COLO829 (cell line): ENCODE measurements at regions not wholly inside any gene's neighbourhood (a gene's known extent, or its start where the extent isn't known, plus 50 kb on each side); places are given as distances from the start of the nearest gene placed in this dataset.

Experiments
- DNase-seq: peaks from one replicate; pipeline ENCODE4 v3.0.0; 2012; ENCODE audit warnings: low spot score

DNA sequence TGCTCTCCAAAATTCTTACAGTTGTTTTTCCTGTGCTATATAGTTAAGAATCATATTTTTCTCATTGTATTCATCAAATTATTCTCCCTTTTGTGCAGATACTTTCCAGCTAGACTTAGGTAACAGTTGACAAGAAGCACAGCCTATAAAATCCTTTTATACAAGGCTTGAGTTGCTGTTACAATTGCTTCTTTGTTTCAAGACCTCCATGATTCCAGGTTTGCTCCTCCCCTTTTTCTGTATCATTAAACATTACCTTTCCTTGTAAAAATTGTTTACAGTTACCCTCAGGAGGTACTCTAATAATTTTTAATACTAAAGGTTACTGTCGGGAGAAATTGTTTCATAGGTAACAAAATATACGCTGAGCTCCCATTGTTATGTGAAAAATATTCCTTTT, 192.3 kb upstream of the GRID2 start:
- no peak for DNase-seq

DNA sequence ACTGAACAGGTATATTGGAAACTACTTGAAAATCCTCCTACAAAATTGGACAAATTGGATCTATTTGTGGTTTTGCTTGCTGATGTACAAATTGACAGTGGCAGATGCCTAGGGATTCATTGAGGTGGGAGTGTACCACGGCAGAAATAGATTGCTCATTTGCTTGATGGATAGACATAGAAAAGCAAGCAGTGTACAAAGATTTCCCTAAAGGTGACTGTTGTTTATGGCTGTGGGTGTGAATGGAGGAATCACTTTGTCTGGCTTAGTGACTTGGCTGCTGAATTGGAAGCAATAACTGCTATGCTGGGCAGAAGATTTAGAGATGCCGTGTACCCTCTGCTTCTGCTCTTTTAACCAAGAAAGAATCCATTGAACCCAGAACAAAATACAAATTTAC, 191.0 kb upstream of the GRID2 start:
- no peak for DNase-seq

DNA sequence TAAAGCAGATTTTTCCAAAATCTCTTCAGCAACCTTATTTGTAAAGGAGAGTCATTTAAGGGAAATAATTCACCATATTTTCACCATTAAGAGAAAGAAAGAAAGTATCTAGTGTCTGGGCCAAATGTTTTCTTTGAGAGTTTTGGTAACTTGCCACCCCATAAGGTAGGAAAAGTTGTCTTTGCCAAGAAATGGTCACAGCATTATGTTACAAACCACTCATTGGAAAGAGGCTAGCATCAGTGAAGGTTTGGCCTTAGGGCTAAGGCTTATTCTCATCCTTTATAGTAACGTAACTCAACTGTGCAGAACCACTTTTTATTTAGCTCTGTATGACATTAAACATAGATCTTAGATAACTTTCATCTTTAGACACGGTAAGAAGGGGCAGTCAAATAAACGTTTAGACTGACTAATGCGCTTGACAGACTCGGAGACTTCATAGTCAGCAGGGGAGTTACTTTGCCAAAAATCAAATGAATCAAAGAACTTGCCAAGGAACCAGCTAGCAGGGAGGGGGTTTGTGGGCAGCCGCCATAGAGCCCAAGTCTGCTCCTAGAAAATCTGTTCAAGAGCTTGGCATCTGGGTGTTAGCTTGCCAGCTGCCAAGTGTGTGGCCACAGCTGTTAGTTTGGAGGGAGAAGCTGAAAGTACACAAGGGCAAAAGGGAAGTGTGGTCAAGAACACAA, 182.8 kb upstream of the GRID2 start:
- no peak for DNase-seq

DNA sequence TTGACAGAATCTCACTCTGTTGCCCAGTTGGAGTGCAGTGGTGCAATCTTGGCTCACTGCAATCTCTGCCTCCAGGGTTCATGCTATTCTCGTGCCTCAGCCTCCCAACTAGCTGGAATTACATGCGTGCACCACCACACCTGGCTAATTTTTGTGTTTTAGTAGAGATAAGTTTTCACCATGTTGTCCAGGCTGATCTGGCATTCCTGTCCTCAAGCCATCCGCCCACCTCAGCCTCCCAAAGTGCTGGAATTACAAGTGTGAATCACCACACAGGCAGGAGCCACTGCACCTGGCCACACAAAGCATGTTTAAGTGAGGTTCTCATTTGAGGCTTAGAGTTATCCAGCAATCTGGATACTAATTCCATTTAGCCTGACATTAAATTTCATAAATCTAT, 180.9 kb upstream of the GRID2 start:
- DNase-seq: no peak

DNA sequence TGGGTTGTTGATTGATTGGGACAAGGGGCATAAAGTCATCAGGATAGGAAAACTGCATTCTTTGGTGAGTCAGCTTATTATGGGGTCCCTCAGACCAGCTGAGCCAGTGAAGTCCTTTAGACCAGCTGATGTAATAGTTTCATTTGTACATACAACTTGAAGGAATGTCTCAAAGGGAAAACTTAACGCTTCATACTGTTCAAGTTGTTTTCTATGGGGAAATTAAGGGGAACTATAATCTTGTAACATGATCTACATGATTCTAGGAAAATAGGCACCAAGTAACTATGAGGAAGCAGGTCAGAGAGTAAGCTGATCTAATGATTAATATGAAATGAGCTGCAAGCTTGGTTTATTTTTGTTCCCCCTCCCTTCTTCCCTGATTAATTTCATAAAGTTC, 175.1 kb upstream of the GRID2 start:
- DNase-seq: no peak

DNA sequence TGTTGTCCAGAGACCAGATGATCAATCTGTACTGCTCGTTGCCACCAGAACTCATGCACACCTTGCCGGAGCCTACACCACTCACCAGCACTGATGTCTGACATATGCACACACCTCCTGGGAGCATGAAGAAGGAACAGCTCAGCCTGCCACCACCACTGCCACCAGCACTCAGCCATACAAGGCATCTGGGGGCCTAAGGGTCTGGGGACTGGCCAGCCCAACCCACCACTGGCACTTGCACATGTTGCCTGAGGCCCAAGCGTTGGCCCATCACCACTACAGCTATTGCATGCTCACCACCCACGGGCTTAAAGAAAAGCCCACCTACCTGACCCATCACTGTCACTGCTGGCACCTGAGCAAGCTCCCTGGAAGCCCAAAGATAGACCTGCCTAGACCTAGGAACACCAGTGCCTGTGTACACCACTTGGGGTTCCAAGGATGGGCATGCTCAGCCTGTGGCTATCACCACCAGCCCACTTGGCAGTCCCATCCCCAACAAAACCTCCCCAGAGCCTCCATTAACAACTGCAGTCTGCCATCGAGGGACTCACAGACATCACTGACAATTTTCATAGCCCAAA, 174.3 kb upstream of the GRID2 start:
- no peak for DNase-seq

DNA sequence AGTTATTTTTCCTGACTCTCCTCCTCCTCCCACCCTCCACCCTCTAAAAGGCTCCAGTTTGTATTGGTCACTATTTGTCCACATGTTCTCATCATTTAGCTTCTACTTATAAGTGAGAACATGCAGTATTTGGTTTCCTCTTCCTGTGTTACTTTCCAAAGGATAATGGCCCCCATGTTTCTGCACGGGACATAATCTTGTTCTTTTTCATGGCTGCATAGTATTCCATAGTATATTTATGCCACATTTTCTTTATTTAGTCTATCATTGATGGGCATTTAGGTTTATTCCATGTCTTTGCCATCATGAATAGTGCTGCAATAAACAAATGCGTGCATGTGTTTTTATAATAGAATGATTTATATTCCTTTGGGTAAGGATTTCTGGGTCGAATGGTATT, 167.3 kb upstream of the GRID2 start:
- no peak for DNase-seq

DNA sequence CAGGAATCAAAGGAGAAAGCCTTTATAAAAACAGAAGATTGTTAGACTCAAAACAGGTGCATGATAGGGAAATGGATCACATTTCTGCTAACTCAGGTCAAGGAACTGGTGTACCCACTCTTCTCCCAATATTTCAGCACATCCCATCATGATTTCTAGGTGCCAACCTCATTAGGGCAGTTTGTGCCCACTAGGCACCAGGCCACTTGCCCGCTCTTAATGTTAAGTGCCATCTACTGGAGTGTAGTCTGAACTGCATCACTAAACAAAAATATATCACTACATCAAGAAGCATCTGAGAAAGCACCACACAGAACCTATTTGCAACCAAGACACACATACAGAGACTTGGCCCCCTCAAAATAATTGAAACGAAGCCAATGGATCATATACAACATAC, 140.4 kb upstream of the GRID2 start:
- no peak for DNase-seq

DNA sequence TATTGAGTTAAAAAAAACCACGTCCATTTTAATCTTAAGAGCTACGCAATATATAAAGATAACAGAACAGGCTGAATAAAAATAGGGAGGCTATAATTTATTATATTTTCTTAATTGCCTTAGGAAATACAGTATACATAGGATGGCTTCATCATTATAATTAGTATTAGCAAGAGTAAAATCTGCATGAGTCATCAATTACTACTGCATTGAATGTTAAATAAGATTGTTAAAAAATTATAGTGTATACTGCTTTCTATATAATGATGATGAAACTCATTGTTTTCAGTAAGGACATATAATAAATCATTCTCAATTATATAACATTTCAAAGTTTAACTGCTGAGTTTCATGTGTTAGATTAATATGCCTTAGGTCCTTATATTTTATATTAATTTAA, 133.4 kb upstream of the GRID2 start:
- no peak for DNase-seq

DNA sequence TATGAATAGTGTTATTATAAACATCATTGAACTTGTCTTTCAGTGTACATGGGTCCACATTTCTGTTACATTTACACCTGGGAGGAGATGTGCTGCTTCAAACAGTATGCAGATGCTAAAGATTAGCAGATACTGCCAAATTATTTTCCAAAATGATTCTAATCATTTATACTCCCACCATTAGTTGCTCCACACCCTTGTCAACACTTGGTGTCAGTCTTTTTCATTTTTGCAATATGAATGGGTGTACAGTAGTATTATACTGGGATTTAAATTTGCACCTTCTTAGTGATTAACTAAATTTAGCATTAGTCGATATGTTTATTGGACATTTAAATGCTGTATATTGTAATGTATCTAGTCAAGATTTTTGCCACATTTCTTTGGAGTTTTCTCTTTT, 131.6 kb upstream of the GRID2 start:
- no peak for DNase-seq

DNA sequence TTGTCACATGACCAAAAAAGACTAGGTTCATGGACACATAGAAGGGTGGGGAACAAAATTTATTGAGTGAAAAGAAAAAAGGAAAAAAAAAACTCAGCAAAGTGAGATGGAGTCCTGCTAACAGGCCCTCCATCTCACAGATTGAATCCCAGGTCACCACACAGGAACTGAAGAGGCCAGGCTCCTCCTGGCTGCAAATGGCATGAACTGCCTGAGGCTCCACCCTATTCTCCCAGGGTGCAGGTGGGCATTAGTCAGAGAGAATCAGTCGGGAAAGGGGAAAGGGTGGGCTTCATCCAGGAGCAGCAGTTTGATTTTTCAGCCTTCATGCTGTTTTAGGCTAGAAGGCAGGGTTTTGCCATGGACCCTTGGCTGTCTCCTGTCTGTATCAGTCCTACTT, 128.5 kb upstream of the GRID2 start:
- DNase-seq: no peak

DNA sequence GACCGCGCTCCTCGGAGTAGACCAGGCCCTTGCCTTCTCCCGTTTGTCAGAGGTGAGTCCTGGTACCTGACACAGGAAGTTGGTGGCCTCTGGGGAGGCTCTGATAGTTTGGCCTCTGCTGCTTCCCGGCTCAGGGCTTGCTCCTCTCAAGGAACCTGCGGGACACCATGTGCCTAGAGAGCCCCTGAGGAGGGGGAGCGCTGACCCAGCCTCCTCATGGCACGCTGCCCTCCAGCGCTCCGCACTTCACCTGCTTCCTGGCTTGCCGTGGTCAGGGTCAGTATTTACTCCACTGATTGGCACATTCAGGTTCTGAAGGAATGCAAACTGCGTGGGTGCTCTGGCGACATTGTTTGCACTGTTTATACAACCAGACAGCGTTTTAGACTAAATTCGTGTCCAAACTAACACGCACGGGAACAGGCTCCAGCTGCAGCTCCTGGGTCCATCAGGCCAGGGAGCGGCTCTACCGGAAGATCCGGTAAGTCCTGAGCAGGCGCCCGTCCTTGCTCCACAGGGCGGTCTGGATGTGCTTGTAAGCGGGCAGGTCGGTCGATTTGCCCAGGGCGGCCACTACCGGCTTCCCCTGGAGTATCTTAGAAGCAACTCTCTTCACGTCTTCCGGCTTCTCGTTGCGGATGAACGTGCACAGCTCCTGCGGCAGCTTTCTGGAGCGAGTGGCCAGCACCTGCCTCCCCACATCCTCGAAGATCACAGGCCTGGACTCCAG, 121.6 kb upstream of the GRID2 start:
- DNase-seq: no peak

DNA sequence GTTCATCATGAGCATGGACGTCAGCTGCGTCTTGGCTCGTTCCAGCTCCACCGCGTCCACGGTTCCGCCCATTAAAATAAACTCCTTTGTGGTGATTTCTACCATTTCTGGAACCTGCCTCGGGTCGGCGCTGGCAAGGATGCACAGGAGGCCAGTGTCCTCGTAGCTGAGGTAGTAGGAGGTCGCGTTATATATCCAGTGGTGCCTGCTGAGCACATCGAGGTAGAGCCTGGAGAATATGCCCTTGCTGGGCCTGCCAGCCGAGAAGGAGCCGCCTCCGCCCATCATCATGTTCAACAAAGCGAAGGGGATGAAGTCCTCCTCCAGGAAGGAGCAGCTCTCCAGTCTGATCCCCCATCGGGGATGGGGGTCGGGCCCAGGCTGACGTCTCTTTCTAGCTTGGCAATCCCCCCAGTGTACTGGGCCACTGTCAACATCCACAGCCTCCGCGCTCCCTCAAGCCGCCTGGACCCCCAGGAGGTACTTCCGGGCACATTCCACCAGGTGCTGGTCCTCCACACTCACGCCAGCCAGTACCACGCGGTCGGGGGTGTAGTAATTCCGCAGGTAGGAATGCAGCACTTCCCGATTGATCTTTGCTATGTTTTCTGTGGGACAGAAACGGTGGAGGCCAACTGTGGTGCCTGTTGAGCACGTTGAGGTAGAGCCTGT, 120.9 kb upstream of the GRID2 start:
- DNase-seq: no peak

DNA sequence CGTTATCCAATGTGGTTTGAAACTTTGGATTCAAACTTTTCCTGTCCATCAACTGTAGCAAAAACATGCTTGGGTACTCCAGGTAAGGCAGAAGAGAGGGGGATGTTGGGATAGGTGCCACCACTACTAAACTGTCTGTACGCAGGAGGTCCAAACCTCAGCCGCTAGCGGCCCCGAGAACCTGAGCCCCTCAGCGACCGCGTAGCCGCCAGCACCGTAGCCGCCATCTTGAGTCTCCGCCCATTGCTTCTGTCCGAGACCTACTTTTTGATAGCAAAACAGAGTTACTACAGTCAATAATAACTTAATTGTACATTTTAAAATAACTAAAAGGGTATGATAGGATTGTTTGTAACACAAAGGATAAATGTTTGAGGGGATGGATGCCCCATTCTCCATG, 119.9 kb upstream of the GRID2 start:
- no peak for DNase-seq

DNA sequence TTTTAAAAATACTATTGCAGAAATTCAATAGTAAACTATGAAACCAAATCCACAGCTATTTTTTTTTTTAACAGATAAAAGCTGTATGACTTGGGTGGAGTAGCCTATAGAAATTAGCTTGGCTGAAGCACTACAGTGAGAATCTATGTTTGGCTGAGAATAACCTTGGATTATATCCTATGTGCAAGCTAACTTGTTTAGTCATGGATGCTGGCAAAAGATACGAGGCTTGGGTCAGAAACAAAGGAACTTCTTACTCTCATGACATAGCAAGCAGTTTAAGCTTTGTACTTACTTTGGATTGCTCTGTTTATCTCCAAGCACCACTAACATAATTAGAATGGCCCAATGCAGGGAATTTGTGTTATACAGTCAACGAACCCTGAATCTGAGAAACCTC, 119.2 kb upstream of the GRID2 start:
- no peak for DNase-seq

DNA sequence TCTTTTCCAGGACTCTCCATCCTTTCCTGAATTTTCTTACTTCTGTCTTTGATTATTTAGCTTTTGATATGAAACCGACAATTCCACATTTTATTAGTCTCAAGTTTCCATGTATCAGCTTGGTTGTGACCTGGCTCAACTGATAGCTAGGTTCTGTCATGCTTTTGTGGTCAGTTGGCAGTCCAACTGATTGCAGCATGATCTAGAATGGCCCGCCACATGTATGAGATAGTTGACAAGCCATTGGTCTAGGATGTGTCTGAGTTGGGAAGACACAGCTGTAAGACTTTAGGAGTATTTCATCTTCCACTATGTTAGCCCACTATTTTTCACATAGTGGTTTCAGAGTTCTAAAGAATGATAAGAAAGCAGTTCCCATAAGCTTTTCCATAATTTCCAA, 117.5 kb upstream of the GRID2 start:
- no peak for DNase-seq

DNA sequence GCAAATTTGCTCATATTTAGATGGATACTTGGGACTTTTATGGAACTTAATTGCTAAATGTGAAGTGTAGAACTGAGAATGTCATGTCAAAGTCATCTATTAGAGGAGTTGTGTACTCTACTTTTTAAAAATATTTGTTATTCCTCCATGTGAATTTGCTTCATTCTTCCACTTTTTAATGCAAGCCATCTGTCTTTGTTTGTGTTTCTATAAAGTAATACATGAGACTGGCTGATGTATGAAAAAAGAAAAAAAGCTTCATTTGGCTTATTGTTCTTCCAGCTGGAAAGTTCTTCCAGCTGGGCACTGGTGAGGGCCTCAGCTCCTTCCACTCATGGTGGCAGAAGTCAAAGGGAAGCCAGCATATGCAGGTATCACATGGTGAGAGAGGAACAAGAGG, 114.6 kb upstream of the GRID2 start:
- DNase-seq: no peak

DNA sequence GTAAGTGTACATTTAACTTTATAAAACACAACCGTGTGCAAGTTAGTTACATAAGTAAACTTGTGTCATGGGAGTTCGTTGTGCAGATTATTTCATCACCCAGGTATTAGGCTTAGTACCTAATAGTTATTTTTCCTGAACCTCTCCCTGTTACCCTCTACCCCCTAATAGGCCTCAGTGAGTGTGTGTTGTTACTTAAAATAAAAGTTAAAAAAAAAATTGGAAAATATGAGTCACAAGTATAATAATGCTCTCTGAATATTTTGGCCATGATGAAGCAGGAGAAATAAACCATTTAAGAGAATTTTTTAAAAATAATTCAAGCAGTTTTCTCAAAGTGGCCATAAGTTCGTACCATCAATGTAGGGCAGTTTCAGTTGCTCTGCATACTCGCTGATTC, 105.1 kb upstream of the GRID2 start:
- DNase-seq: no peak

DNA sequence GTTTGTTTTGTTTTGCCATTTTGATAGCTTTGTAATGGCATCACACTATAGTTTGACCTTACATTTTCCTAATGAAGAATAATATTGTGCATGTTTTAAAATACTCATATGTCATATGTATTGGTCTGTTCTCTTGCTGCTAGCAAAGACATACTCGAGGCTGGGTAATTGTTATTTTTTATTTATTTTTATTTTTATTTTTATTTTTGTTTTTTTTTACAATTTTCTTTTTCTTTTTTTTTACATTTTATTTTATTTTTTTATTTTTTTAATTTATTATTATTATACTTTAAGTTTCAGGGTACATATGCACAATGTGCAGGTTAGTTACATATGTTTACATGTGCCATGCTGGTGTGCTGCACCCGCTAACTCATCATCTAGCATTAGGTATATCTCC, 104.6 kb upstream of the GRID2 start:
- no peak for DNase-seq

DNA sequence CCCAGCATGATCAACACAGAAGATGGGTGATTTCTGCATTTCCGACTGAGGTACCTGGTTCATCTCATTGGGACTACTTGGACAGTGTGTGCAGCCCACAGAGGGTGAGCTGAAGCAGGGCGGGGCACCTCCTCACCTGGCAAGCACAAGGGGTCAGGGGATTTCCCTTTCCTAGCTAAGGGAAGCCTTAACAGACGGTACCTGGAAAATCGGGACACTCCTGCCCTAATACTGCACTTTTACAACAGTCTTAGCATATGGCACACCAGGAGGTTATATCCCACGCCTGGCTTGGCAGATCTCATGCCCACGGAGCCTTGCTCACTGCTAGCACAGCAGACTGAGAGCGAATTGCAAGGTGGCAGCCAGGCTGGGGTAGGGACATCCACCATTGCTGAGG, 92.9 kb upstream of the GRID2 start:
- DNase-seq: no peak

DNA sequence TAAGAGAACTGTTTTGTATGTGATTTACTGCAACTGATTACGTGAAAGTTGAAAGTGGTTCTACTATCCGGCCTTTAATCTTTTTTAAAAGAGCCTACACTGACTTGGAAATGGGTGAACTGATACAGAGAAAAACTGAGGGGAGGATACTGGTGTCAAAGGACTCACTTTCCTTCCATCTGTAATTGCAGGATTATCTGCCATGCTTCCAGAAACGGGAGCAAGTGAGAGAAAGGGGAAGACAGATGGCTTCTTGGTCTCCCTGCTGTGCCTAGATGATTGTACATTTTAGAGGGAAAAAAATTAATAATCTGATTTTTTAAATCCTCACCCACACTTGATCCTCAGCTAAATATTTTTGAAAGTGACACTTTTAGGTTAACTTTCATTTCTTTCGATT, 88.3 kb upstream of the GRID2 start:
- DNase-seq: no peak

DNA sequence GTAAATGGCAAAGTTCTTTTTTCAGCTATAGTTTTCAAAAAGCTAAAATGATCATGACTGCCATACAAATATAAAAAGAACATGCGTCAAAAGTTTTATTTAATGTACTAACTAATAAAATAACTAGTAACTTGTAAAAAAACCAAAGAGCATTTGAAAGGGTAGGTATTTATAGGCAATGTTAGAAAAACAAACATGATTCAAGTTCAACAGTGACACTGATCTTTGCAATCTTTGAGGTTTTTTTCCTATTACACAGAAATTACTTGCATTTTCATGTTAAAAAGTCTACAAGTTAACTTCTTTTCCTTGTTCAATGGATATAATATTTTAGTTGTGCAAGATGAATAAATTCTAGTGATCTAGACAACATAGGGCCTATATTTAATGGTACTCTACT, 72.3 kb upstream of the GRID2 start:
- DNase-seq: no peak

DNA sequence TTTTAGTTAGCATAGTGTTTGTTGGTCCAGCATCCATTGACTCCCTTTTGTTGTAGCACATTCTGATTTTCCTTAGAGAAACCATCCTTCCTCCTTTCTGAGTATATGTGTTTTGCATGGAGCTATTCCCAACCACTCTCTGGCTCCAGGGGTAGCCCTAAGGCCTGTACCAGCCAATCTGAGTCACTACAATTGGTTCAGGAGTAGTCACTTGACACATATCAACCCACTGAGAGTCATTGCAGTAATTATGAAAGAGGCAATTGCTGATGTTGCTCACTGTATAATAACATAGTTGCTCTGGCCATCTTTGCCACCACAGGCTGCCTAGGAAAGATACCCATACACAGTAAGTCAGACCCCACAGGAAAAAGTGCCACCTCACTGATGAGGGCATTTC, 71.2 kb upstream of the GRID2 start:
- DNase-seq: no peak
